Eye (tissue), 1 donor: ENCODE measurements at regions not wholly inside any gene's neighbourhood (a gene's known extent, or its start where the extent isn't known, plus 50 kb on each side); places are given as distances from the start of the nearest gene placed in this dataset.
"Not testable (repeated sequence)": the region's sequence is repeated elsewhere in the genome, so short reads cannot be mapped to it uniquely, and the experiment has no call there.

ENCODE experiments used
- DNase-seq: peaks from one replicate; pipeline ENCODE4 v3.0.0-alpha.2; 2015

DNA sequence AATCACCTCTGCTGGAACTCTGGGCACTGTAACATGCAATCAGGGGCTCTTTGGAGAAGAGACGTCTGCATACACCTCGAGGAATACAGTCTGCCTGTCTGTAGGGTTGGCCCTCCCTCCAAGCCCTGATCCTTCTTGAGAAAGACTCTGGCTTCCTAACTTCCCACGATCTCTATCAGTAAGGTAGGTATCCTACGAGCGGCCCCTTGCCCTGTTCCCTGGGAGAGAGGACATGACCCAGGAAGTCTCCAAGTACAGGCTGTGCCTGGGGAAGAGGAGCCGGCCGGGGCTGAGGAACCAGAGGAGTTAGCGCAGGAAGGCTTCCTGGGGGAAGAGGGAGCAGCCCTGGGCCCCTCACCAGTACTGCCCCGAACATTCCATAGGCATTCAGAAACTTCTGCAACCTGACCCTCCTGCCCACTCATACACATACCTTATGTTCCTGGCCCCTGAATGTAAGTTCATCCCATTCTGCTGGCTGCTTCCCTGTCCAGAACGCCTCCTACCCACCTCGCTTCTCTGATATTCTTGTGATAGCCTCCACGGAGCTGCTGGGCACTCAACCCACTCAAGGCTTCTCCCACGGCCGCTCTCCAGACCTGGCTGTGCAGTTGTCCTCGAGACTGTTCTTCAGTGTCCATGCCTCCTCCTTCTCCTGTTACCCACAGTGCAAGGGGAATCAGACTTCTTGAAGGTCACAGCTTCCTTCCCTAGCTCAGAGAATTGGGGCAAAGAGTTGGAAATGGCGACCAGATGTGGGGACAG, 116.1 kb downstream of the CYP26B1 start:
- no peak for DNase-seq

DNA sequence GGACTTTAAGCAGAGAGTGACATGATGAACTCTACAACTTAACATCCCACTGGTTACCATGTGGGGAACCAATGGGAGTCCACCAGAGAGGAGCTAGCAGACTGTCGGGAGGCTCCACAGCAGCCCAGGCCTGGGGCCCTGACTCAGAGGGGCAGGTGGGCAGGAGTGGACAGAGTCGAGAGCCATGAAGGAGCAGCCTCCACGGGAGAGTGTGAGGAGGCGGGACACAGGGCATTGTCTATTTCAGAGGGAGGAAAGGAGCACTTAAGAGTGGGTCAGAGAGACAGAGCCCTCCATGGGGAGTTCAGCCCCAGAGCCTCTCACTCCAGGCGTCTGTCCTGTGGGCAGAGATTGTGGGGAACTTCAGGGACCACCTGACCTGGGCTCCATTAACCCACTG, 118.7 kb downstream of the CYP26B1 start:
- no peak for DNase-seq

- DNase-seq, result no peak
These were observed 119.2 kb downstream of the CYP26B1 start for GRCh38 chr2:72028351-72028995.

DNA sequence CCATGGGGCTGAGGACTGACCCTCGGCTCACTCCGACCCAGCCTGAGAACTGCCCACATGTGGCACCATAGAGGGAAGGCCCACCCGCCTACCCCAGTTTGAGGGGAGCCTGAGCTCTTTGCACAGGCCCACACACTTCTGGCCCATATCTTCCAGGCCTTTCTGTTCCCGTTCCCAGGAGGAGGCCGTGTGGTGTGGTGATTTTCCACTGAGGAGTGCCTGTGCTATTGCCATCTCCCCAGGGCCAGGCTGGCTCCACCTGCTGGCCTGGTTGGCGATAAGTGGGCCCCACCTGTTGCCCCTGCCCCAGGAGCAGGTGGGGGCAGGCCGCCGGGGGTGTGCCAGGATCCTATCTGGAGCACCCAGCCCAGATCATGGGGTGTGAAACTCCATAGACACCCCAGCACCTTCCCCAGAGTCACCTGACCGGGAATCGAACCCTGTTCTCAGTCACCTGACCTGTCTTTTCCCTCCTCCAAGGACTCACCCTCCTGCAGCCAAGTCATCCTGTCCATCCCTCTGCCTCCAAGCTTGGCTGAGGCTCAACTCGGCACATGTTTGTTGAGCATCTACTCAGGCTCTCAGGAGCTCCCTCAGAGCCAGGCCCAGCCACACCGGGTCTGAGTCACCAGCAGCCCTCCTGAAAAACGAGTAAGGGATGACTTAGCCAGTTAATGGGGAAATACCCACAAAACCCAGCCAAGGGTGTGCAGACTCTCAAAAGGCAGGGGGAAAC, 120.1 kb downstream of the CYP26B1 start:
- no peak for DNase-seq

GRCh38 chr2:72026819-72027425, 120.7 kb downstream of the CYP26B1 start:
- no peak for DNase-seq

GRCh38 chr2:72024451-72025175, 123.0 kb downstream of the CYP26B1 start:
- DNase-seq, result no peak

DNA sequence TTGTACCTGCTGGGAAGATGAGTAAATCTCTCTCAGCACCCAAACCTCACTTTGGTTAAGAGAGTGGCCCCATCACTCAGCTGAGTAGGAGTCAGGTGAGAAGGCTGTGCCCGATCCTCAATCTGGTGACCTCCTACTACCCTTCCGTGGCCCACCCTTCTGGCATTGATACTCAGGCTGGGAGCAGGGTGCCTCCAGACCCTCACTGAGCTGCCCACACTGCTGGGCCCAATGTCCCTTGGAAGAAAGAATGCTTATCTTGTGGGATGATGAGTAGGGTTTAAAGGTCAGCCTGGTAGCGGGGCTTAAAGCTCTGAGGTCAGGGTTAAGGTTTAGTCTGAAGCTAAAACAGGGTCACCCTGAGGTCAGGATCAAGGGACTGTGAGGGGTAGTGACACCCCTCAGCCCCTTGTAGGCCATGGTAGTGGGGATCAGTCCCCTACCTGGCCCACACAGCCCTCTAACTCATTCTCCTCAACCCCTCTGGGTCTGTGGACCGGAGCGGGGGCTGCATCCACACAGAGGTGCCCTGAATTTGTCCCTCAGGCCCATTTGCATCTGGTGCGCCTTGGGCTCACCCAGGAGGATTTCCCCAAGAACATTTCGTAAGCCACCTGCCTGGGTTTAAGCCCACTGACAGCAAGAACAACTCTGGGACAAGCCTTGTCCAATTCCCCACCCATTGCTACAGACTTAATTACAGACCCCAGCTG, 123.8 kb downstream of the CYP26B1 start:
- DNase-seq, result no peak

GRCh38 chr2:72021371-72021770, 126.3 kb downstream of the CYP26B1 start:
- not testable (repeated sequence) for DNase-seq

- DNase-seq, result no peak
These were observed 132.4 kb downstream of the CYP26B1 start for GRCh38 chr2:72015266-72015665.

GRCh38 chr2:72014831-72015230, 132.8 kb downstream of the CYP26B1 start:
- DNase-seq, result no peak

GRCh38 chr2:72013726-72014125, 133.9 kb downstream of the CYP26B1 start:
- DNase-seq, result no peak

DNA sequence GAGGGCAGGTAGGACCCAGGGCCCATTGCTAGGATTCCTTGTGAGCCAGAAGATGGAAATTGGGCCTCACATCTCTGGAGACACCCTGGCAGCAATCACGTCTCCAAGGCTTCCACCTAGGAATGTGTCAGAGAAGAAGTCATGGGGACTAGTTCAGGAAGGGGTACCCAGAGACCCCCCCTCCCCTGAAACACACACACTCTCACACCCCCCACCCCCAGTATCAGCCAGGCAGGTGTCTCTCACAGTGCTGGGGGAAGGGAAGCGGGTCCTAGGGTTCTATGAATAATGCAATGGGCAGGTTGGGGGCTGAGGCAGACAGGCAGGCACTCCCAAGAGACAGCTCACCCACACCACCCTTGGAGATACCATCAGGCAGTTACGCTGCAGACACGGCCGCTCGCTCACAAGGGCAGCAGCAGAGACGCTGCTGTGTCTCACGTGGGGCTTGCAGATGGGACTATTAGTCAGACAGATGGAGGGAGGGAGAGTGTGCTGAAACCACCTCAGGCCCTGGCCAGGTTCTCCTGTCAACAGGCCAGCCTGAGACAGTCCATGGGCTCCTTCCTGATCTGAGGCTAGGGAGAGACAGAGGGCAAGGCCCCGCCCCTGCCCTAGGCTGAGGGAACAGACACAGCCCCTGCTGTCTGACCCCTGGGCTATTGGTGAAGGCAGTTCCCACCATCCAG, 134.6 kb downstream of the CYP26B1 start:
- DNase-seq, result no peak

DNA sequence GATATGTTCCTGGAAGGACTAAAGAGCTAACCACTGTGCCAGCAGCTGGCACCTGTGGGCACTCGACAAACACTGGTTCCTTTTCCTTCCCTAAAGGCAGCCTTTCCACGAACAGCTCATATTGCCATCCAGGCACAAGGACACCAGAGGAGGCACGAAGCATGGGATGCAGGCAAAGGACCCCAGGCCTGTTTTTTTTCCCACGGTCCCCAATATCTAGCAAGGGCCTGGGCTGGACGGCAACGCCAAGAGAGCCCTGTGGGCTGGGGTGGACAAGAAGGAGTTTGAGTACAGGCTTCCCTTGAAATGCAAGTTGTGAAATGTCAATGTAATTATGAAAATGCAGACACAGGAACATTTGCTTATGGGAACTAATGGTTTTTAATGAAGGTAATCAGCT, 135.9 kb downstream of the CYP26B1 start:
- no peak for DNase-seq

GRCh38 chr2:72011370-72011689, 136.3 kb downstream of the CYP26B1 start:
- no peak for DNase-seq

GRCh38 chr2:72010647-72011369, 136.9 kb downstream of the CYP26B1 start:
- no peak for DNase-seq

- no peak for DNase-seq
These were observed 139.1 kb downstream of the CYP26B1 start for GRCh38 chr2:72008608-72009007.

DNA sequence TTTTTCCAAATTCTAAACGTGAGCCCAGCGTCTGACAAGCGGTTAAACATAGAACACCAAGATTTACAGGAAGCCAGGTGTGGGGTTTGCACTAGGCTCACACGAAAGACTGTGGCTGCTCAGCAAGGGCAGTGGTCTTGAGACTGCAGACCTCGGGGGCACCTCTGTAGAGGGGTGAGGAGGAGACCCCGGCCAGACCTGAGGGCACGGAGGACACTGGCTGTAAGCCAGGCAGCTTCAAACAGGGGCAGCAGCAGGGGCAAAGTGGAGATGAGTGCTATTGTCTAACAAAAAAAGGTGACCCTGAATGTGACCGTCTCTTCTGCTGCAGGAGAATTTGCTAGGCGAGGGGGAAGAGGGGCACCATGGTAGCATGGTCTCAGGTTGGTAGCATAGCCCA, 140.3 kb downstream of the CYP26B1 start:
- no peak for DNase-seq

DNA sequence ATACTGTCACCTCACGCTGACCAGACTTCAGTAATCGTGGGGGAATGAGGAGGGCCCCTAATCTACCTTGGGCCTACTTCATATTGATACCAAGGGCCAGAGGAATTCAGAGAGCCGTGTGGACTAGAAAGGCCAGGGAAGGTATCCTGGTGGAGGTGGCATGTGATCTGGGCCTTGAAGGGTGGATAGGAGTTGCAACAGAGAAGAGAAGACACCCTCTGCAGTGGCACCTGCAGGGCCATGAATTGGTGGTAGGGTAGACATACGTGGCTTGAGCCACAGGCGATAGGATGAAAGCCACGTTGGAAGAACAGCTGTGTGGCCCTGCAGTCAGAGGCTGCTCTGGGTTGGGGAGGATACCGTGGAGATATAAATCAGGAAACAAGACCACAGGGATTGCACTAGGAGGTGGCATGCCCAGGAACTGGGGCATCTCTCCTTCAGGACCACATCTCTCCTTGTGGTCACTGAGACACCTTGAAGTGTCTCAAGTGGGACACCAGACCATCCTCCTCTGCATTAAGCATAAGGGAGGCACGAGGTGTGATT, 141.4 kb downstream of the CYP26B1 start:
- DNase-seq, result no peak

DNA sequence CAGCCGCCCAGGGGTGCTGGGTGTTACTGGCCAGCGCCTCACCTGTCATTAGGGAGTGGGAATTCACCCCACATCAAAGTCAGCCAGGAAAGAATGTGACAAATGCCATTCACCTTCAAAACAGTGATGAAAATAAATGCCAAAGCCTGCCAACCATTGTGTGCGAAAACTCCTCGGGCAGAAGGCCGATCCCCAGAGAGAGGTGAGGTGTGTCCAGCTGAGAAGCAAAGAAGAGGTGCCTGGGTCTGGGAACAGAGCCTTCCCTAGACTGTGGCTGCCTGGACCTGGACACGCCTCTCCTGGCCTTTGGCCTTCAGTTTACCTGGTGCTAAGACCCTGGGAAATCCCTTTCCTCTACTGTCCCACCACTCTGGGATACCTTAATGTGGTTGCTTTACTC, 142.7 kb downstream of the CYP26B1 start:
- DNase-seq, result no peak

DNA sequence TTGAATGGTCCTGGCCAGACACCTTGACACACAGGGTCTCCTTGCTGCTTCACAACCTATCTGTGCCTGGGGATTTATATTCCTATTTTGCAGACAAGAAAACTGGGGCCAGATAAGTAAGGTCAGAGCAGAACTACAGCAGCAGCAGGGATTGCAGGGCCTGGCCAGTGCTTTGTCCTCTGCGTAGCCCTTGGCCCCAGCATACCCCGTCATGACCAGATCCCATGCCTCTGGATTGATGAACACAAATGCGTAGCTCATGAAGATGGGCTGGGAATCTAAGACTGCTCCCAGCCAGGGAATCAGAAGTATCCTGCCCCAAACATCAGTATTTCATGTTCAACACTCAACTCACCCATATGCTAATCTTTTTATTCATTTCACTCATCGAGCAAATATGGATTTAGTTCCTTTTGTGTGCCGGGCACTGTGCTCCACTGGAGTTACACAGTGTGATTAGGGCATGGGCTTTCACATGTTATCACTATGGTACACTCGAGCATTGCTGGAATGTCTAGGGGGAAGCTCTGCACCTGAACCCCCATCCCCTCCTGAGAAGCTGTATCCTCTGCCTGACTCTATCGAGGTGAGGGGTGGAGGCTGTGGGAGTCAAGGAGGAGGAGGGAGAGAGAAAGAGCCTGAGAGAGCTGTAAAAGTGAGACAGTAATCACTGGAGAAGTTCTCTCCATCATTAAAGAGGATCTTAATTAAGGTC, 143.3 kb downstream of the CYP26B1 start:
- DNase-seq, result no peak
